Neural cell (in vitro differentiated cells): ENCODE measurements at regions not wholly inside any gene's neighbourhood (a gene's known extent, or its start where the extent isn't known, plus 50 kb on each side); places are given as distances from the start of the nearest gene placed in this dataset.

Experiments used
- H2AFZ ChIP-seq: fragments of 200-600, 300-800 bp; sonication (generic), shearing (Covaris generic); 2 replicates; pipeline ENCODE4 v1.6.0; 2014; ENCODE audit warnings: low read depth, mild to moderate bottlenecking, antibody characterized with exemption, low read length, moderate library complexity
- H3F3A ChIP-seq: fragments of 200-600 bp; shearing (Covaris generic); 2 replicates; pipeline ENCODE4 v1.6.1; 2016; ENCODE audit warnings: mild to moderate bottlenecking, moderate library complexity, mixed read lengths, antibody characterized with exemption, low read length; ENCODE audit not compliant: insufficient read depth, poor library complexity, severe bottlenecking
- H3K27ac ChIP-seq: fragments of 200-600, 300-800 bp; sonication (generic), shearing (Covaris generic); 2 replicates; pipeline ENCODE4 v1.5.1; 2014; ENCODE audit warnings: mild to moderate bottlenecking, low read length, moderate library complexity
- H3K27me3 ChIP-seq: fragments of 300-800, 200-600 bp; sonication (generic), shearing (Covaris generic); 2 replicates; pipeline ENCODE4 v1.6.0; 2014; ENCODE audit warnings: mild to moderate bottlenecking, low read depth, low read length, moderate library complexity; ENCODE audit not compliant: insufficient read depth
- H3K36me3 ChIP-seq: fragments of 300-800, 200-600 bp; sonication (generic), shearing (Covaris generic); 2 replicates; pipeline ENCODE4 v1.5.1; 2014; ENCODE audit warnings: mild to moderate bottlenecking, antibody characterized with exemption, low read length, moderate library complexity; ENCODE audit not compliant: insufficient read depth
- H3K4me2 ChIP-seq: fragments of 300-800, 200-600 bp; sonication (generic), shearing (Covaris generic); 2 replicates; pipeline ENCODE4 v1.6.0; 2014; ENCODE audit warnings: mild to moderate bottlenecking, low read length
- H3K4me3 ChIP-seq: fragments of 300-800, 200-600 bp; sonication (generic), shearing (Covaris generic); 2 replicates; pipeline ENCODE4 v1.5.1; 2014; ENCODE audit warnings: mild to moderate bottlenecking, low read length, moderate library complexity
- H3K79me2 ChIP-seq: fragments of 200-600 bp; shearing (Covaris generic); replicated peaks from 2 replicates; pipeline ENCODE4 v1.6.0; 2014; ENCODE audit warnings: mild to moderate bottlenecking, low read length, moderate library complexity; ENCODE audit not compliant: insufficient read depth
- H3K9ac ChIP-seq: fragments of 300-800, 200-600 bp; sonication (generic), shearing (Covaris generic); 2 replicates; pipeline ENCODE4 v1.6.1; 2016; ENCODE audit warnings: mild to moderate bottlenecking, low read length, mixed read lengths
- H3K9me2 ChIP-seq: fragments of 200-600 bp; shearing (Covaris generic); 2 replicates; pipeline ENCODE4 v1.6.1; 2016; ENCODE audit warnings: mild to moderate bottlenecking, low read length, mixed read lengths; ENCODE audit not compliant: insufficient read depth
- H3K9me3 ChIP-seq: fragments of 200-600, 300-800 bp; sonication (generic), shearing (Covaris generic); 2 replicates; pipeline ENCODE4 v1.6.1; 2016; ENCODE audit warnings: mild to moderate bottlenecking, mixed run types, low read length, moderate library complexity, mixed read lengths
- H4K20me1 ChIP-seq: fragments of 200-600 bp; shearing (Covaris generic); 2 replicates; pipeline ENCODE4 v1.6.1; 2016; ENCODE audit warnings: mild to moderate bottlenecking, mixed run types; ENCODE audit not compliant: insufficient read depth
- EP300 ChIP-seq: fragments of 450-650 bp; conservative IDR thresholded peaks from 2 replicates; pipeline ENCODE4 v1.6.1; 2014; ENCODE audit warnings: antibody characterized with exemption, mild to moderate bottlenecking, moderate library complexity; ENCODE audit not compliant: poor library complexity, severe bottlenecking
- EZH2 ChIP-seq: fragments of 200-600, 300-800 bp; shearing (Covaris generic), sonication (generic); IDR thresholded peaks from 2 replicates; pipeline ENCODE4 v1.6.1; 2014; ENCODE audit warnings: antibody characterized with exemption, low read length, borderline replicate concordance, mild to moderate bottlenecking; ENCODE audit not compliant: insufficient read depth, poor library complexity, severe bottlenecking
- MXI1 ChIP-seq: fragments of 450-650 bp; conservative IDR thresholded peaks from 2 replicates; pipeline ENCODE4 v1.6.1; 2014; ENCODE audit warnings: antibody characterized with exemption, mild to moderate bottlenecking; ENCODE audit not compliant: poor library complexity, severe bottlenecking
- POLR2AphosphoS5 ChIP-seq: IDR thresholded peaks from 2 replicates; pipeline ENCODE4 v1.6.1; 2012
- RAD21 ChIP-seq: fragments of 450-650 bp; conservative IDR thresholded peaks from 2 replicates; pipeline ENCODE4 v1.6.1; 2014; ENCODE audit warnings: antibody characterized with exemption, mild to moderate bottlenecking, moderate library complexity
- SMC3 ChIP-seq: fragments of 450-650 bp; conservative IDR thresholded peaks from 2 replicates; pipeline ENCODE4 v1.6.1; 2014; ENCODE audit warnings: antibody characterized with exemption, mild to moderate bottlenecking, moderate library complexity; ENCODE audit not compliant: poor library complexity
- TAF1 ChIP-seq: IDR thresholded peaks from 2 replicates; pipeline ENCODE4 v1.6.1; 2012; ENCODE audit warnings: low read depth
- TF ChIP-seq, protein P1 (sequence below): IDR thresholded peaks from 2 replicates; pipeline ENCODE4 v1.6.1; 2012; ENCODE audit warnings: borderline replicate concordance
- TF ChIP-seq, protein P2 (sequence below): fragments of 450-650 bp; IDR thresholded peaks from 2 replicates; pipeline ENCODE4 v1.5.1; 2014; ENCODE audit warnings: antibody characterized with exemption, mild to moderate bottlenecking, moderate library complexity; ENCODE audit not compliant: poor library complexity, severe bottlenecking

DNA sequence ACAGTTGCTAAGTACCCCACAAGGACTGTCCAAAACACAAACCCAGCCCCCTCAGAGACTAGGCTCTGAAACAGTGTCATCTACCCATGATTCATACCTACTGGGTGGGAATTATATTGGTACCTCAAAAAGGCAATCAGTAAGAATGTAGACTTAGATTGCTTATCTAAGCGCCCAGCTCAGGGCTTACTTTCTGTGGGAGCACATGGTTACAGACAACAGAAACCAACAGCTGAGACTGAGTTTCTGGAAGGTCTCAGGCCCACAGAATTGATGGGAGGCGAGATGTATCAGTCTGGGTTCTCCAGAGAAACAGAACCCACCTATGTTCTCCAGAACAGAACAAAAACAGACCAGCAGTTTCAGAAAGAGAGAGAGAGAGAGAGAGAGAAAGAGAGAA is 147.3 kb upstream of the KAZN start:
- no peaks in the 10 kb centered on the region for H3K27me3 ChIP-seq
- H3K9ac ChIP-seq, result no peak overlapping the region
- H3K4me3 ChIP-seq, result no peak overlapping the region
- H3K9me3 ChIP-seq, result no peaks in the 10 kb centered on the region
- H3K36me3 ChIP-seq, result no peaks in the 10 kb centered on the region
- H3K79me2 ChIP-seq, result no peaks in the 10 kb centered on the region
- H3K9me2 ChIP-seq, result no peaks in the 10 kb centered on the region
- no peak overlapping the region for H3K4me2 ChIP-seq
- H2AFZ ChIP-seq, result no peak overlapping the region
- H3F3A ChIP-seq, result no peaks in the 10 kb centered on the region
- TF ChIP-seq, protein P1, sequence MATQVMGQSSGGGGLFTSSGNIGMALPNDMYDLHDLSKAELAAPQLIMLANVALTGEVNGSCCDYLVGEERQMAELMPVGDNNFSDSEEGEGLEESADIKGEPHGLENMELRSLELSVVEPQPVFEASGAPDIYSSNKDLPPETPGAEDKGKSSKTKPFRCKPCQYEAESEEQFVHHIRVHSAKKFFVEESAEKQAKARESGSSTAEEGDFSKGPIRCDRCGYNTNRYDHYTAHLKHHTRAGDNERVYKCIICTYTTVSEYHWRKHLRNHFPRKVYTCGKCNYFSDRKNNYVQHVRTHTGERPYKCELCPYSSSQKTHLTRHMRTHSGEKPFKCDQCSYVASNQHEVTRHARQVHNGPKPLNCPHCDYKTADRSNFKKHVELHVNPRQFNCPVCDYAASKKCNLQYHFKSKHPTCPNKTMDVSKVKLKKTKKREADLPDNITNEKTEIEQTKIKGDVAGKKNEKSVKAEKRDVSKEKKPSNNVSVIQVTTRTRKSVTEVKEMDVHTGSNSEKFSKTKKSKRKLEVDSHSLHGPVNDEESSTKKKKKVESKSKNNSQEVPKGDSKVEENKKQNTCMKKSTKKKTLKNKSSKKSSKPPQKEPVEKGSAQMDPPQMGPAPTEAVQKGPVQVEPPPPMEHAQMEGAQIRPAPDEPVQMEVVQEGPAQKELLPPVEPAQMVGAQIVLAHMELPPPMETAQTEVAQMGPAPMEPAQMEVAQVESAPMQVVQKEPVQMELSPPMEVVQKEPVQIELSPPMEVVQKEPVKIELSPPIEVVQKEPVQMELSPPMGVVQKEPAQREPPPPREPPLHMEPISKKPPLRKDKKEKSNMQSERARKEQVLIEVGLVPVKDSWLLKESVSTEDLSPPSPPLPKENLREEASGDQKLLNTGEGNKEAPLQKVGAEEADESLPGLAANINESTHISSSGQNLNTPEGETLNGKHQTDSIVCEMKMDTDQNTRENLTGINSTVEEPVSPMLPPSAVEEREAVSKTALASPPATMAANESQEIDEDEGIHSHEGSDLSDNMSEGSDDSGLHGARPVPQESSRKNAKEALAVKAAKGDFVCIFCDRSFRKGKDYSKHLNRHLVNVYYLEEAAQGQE, result no peak
- TF ChIP-seq POLR2AphosphoS5 (no peak), TAF1 (no peak), RAD21 (no peak), SMC3 (no peak), EZH2 (no peak), EP300 (no peak), MXI1 (no peak)
- TF ChIP-seq, protein P2, sequence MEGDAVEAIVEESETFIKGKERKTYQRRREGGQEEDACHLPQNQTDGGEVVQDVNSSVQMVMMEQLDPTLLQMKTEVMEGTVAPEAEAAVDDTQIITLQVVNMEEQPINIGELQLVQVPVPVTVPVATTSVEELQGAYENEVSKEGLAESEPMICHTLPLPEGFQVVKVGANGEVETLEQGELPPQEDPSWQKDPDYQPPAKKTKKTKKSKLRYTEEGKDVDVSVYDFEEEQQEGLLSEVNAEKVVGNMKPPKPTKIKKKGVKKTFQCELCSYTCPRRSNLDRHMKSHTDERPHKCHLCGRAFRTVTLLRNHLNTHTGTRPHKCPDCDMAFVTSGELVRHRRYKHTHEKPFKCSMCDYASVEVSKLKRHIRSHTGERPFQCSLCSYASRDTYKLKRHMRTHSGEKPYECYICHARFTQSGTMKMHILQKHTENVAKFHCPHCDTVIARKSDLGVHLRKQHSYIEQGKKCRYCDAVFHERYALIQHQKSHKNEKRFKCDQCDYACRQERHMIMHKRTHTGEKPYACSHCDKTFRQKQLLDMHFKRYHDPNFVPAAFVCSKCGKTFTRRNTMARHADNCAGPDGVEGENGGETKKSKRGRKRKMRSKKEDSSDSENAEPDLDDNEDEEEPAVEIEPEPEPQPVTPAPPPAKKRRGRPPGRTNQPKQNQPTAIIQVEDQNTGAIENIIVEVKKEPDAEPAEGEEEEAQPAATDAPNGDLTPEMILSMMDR, result no peak
- H3K27ac ChIP-seq, result no peak overlapping the region
- H4K20me1 ChIP-seq, result no peaks in the 10 kb centered on the region

DNA sequence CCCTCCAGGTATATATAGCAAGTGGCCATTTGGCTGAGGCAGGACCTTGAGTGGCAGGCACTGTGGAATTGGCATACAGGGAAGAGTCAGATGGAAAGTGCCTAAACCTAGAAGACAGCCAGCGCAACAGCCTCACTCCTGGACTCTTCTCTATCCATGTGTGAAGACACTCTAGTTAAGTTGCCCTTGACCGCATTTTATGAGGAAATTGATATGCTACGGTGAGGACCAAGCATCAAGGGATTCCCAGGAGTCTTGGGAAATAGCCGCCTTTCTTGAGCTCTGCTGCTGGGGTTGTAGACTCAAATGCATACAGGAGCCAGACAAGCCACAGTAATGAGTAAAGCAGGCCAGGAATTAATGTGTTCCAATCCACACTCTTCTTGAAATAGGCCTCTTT is 145.9 kb upstream of the KAZN start:
- Histone ChIP-seq H3K4me3 (no peak overlapping the region), H3K27me3 (no peaks in the 10 kb centered on the region), H3K9me3 (no peaks in the 10 kb centered on the region), H3K27ac (no peak overlapping the region), H3K9me2 (no peaks in the 10 kb centered on the region), H3K4me2 (no peak overlapping the region), H3K9ac (no peak overlapping the region), H4K20me1 (no peaks in the 10 kb centered on the region), H3K79me2 (no peaks in the 10 kb centered on the region), H2AFZ (no peak overlapping the region), H3K36me3 (no peaks in the 10 kb centered on the region), H3F3A (no peaks in the 10 kb centered on the region)
- TF ChIP-seq, protein P1, result no peak
- TF ChIP-seq EP300 (no peak), MXI1 (no peak), EZH2 (no peak), POLR2AphosphoS5 (no peak), RAD21 (no peak), SMC3 (no peak), TAF1 (no peak)
- TF ChIP-seq, protein P2, result no peak
